Stimulated activated CD8-positive, alpha-beta memory T cell treated with anti-CD3 and anti-CD28 coated beads, Interleukin-2, amount 100 ng/mL, for 1 hour (primary cell): ENCODE measurements at regions not wholly inside any gene's neighbourhood (a gene's known extent, or its start where the extent isn't known, plus 50 kb on each side); places are given as distances from the start of the nearest gene placed in this dataset.
"Not testable (repeated sequence)": the region's sequence is repeated elsewhere in the genome, so short reads cannot be mapped to it uniquely, and the experiment has no call there.

ENCODE experiments used
- DNase-seq, 2 donors: peaks; one replicate each; pipeline ENCODE4 v3.0.0-alpha.2; 2020; ENCODE audit warnings: low read depth in 2 of 2

GRCh38 chr3:75394102-75394501 is 270.0 kb upstream of the FRG2C start:
- not testable (repeated sequence) for DNase-seq

GRCh38 chr3:75394562-75395360 is 269.4 kb upstream of the FRG2C start:
- DNase-seq, result not testable (repeated sequence)

GRCh38 chr3:75395580-75396315 is 268.4 kb upstream of the FRG2C start:
- no peak for DNase-seq

GRCh38 chr3:75396316-75396802 is 267.8 kb upstream of the FRG2C start:
- no peak for DNase-seq

DNA sequence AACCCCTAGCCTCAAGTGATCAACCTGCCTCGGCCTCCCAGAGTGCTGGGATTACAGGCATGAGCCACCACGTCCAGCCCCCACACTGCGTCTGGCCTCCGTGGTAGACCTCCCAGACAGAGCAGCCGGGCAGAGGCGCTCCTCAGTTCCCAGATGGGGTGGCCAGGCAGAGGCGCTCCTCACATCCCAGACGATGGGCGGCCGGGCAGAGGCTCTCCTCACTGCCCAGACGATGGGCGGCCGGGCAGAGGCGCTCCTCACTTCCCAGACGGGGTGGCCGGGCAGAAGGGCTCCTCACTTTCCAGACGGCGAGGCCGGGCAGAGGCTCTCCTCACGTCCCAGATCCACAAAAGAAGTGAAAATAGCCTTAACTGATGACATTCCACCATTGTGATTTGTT is 266.6 kb upstream of the FRG2C start:
- not testable (repeated sequence) for DNase-seq

GRCh38 chr3:75422101-75422945 is 241.8 kb upstream of the FRG2C start:
- not testable (repeated sequence) for DNase-seq

DNA sequence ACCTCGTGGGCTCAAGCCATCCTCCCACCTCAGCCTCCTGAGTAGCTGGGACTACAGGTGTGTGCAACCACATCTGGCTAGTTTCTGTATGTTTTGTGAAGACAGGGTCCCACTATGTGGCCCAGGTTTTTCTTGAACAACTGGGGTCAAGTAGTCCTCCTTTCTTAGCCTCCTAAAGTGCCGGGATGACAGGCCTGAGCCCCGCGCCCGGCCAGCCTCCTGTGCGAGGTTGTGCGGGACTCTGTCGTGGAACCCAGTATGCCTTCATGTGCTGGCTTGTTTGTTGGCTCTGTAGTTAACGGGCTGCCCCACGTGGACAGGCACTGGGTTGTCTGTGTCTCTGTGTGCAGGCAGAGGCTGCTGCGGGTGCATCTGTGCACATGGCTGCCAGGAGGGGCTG is 238.7 kb upstream of the FRG2C start:
- DNase-seq, result not testable (repeated sequence)

GRCh38 chr3:75427486-75427885 is 236.6 kb upstream of the FRG2C start:
- not testable (repeated sequence) for DNase-seq

DNA sequence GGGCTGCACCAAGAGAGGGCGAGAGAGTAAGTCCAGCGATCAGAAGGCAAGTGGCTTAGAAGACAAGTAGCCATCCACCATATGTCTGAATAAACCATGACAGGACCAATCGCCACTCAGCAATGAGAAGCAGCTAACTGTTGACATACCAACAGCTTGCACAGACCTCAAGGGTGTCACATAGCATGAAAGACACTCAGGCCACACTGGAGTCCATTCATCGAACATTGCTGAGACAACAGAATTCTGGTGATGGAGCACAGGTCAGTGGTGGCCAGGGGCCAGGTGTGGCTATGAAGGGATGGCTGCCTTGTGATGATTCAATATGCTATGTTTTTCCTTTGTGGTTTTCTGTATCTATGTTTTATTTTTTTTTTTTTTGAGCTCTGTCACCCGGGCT is 236.2 kb upstream of the FRG2C start:
- DNase-seq, result not testable (repeated sequence)

DNA sequence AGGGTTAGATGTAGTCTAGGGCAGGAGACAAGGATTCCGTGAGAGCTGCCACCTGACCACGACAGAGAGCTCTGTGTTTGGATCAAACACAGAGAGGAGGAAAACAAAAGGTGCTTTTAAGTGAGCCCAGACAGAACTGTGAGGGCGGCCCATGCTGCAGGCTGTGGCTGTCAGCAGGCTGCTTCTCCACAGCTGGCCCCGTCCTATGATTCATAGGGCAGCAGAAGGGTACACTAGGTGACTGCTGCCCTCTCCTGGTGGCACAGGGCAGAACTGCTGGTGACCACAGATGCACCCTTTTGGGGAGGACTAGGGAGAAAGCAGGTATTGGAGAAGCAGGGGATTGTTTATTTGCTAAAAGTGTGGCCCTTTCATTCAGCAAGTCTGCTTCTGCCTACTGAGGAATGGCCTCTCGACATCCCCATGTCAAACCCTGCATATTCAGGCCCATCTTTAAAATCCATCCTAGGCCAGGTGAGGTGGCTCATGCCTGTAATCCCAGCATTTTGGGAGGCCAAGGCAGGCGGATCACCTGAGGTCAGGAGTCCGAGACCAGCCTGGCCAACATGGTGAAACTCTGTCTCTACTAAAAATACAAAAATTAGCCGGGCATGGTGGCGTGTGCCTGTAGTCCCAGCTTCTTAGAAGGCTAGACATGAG is 234.4 kb upstream of the FRG2C start:
- peak; percentile 34 to 53 for DNase-seq

DNA sequence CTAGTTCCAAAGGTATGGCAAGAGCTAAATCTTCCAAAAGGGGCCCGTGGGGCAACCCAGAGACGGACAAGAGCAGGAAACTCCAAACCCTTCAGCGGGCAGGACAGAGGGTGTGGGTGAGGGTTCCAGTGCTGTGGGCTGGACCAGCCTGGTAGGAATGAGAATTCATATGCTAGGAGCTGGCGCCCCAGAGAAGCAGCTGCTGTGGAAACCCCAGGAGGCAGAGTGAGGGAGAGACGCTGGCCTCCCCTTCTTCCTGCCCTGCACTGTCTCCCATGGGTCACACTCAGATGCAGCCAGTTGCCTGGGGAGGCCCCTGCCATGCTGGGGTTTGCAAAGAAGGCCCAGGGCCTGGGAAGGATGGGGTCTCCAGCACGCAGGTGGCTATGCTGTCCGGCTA is 233.7 kb upstream of the FRG2C start:
- not testable (repeated sequence) for DNase-seq

- DNase-seq, result not testable (repeated sequence)
Measured at GRCh38 chr3:75431120-75431519, 233.0 kb upstream of the FRG2C start.

DNA sequence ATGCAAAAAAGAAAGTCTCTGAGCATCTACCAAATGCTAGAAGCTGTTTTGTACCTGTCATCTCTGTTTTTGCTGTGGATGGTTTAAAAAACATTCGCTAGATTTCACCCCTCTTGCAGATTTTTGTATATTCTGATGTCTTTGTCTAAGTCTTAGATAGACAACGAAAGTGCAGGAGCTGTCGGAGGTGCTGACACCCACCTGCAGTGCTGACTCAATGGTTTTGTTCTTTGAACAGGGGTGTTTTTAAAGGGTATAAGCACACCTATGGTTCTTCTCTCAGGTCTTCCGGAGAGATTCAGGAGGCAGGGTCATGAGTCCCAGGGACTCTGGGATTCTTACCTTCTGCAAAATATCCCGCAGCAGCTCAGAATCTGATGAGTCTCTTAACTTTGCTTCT is 231.7 kb upstream of the FRG2C start:
- DNase-seq, result not testable (repeated sequence)

DNA sequence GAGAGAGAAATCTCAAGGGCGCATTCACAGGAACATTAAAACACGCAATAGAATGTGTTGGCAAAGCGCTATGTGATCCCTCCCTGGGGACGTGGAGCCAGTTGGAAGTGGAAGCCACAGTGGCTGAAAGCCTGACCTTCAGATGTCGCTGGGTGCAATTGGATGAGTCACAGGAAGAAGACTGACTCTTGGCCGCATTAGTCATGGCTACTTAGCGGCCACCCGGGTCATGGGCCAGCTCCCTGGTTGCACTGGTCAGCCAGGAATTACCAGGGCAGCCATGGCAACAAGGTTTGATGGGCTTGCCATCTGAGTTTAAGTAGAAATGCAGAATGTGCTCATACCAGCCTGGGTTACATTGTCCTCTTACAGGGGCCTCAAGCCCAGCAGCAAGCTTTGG is 231.2 kb upstream of the FRG2C start:
- DNase-seq, result not testable (repeated sequence)

DNA sequence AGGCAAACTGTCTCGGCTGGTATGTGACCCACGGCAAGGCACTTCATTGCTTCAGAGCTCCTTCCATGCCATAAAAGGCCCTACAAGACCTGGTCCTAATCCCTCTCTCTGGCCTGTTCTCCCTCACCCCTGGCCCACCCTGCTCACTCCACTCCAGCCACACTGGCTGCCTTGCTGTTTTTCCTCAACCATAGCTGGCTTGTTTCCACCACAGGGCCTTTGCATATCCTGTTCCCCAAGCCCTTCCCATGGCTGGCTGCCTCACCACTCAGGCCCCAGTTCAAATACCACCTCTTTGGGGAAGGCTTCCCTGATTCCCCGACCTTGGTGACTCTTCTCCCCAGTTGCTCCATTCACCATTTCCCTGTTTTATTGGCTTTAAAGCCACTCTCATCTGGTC is 230.8 kb upstream of the FRG2C start:
- DNase-seq, result not testable (repeated sequence)

GRCh38 chr3:75434276-75434912 is 229.7 kb upstream of the FRG2C start:
- not testable (repeated sequence) for DNase-seq

DNA sequence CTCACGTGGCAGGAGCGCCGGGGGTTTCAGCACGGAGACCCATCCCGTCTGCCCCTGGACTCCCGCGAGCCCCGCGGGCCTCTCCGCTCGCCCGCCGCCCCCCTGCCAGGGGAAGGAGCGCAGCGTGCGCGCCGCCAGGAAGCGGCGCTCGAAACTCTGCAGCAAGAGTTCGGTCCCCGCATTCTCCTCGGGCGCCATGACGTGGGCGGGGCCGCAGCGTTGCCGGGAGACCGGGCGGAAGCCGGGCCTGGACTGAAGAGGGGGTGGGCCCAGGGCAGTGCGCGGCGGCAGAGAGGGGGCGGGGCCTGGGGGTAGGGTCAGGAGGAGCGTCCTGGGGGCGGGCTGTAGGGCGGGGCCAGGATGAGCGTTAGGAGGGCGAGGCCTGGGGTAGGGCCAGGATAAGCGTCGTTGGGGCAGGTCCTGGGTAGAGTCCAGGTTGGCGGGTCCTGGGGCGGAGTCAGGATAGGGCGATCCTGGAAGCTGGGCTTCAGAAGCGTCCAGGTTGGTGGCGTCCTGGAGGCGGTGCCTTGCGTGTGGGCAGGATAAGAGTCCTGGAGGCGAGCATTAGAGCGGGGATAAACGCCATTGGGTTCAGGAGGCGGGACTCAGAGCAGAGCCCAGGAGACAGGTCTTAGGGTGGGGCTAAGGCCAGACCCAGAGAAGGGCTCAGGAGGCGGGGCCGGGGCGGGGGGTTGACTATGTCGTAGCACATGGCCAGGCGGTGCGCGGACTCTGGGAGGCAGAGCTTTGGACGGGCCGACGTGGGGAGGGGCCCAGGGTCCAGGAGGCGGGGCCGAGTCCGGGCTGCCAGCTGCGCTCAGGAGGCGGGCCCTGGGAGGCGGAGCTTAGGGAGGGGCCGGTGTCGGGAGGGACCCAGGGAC is 229.0 kb upstream of the FRG2C start:
- DNase-seq, result peak; percentile 94 to 98

DNA sequence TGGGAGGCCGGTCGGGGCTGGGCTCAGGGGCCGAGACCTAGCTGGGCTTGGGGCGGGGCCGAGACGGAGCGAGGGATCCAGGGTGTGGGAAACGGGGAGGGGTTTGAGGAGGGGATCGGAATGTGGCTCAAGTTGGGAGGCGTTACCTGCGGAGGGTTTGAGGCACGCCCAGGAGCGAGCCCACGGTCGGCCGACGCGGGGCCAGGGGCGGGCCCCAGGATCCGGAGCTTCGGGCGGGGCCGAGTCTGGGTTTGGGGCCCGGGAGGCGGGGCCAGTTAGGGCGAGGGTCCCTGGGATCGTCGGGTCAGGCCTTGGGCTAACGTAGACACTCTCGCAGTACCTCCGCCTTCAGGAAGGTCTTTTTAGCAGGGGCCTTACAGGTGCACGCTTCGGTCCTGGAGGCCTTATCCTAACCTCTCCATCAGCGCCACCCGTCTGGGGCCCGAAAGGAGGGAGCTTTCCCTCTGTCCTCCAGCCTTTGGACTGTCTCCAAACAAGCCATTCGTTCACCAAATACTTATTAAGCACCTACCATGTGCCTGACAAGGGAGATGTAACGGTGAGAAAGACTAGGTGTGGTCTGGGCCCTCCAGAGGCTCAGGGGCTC is 228.2 kb upstream of the FRG2C start:
- not testable (repeated sequence) for DNase-seq

GRCh38 chr3:75440986-75441385 is 223.1 kb upstream of the FRG2C start:
- not testable (repeated sequence) for DNase-seq
